ENCODE measurements at regions not wholly inside any gene's neighbourhood (a gene's known extent, or its start where the extent isn't known, plus 50 kb on each side); places are given as distances from the start of the nearest gene placed in this dataset.

- DNase-seq (ENCODE audit: low read depth in 4 of 6, low spot score in 6 of 6) = no peak
- H3K4me1 ChIP-seq (ENCODE audit: control insufficient read depth, insufficient read depth, low read length) = no peaks in the 10 kb centered on the region
- H3K36me3 ChIP-seq (ENCODE audit: control insufficient read depth, insufficient read depth, low read length) = no peaks in the 10 kb centered on the region
Observed at GRCh38 chr4:35608205-35608604, 636.1 kb downstream of the ARAP2 start.

GRCh38 chr4:35614120-35614519, 630.2 kb downstream of the ARAP2 start:
- Histone ChIP-seq H3K36me3 (ENCODE audit: control insufficient read depth, insufficient read depth, low read length) (no peaks in the 10 kb centered on the region), H3K4me3 (ENCODE audit: low read depth, low read length) (no peak overlapping the region), H3K4me1 (ENCODE audit: control insufficient read depth, insufficient read depth, low read length) (no peaks in the 10 kb centered on the region), H3K9me3 (ENCODE audit: control insufficient read depth, insufficient read depth, low read length) (no peaks in the 10 kb centered on the region), H3K27me3 (ENCODE audit: control insufficient read depth, insufficient read depth, low read length) (no peaks in the 10 kb centered on the region), H3K27ac (ENCODE audit: low read depth, low read length) (no peak overlapping the region)
- 100% methylated on average over 1 of the region's 2 CpGs for WGBS (ENCODE audit: insufficient coverage)
- DNase-seq (ENCODE audit: low read depth in 4 of 6, low spot score in 6 of 6) = peak in 1 of 6 donors; percentile 2

More at GRCh38 chr4:35608205-35608604, 636.1 kb downstream of the ARAP2 start:
- Histone ChIP-seq H3K4me3 (ENCODE audit: low read depth, low read length) (no peak overlapping the region), H3K27me3 (ENCODE audit: control insufficient read depth, insufficient read depth, low read length) (no peaks in the 10 kb centered on the region), H3K27ac (ENCODE audit: low read depth, low read length) (no peak overlapping the region), H3K9me3 (ENCODE audit: control insufficient read depth, insufficient read depth, low read length) (no peaks in the 10 kb centered on the region)

- Histone ChIP-seq H3K4me1 (ENCODE audit: control insufficient read depth, insufficient read depth, low read length) (no peaks in the 10 kb centered on the region), H3K27me3 (ENCODE audit: control insufficient read depth, insufficient read depth, low read length) (no peaks in the 10 kb centered on the region), H3K36me3 (ENCODE audit: control insufficient read depth, insufficient read depth, low read length) (no peaks in the 10 kb centered on the region), H3K27ac (ENCODE audit: low read depth, low read length) (no peak overlapping the region), H3K9me3 (ENCODE audit: control insufficient read depth, insufficient read depth, low read length) (no peaks in the 10 kb centered on the region), H3K4me3 (ENCODE audit: low read depth, low read length) (no peak overlapping the region)
- no peak for DNase-seq (ENCODE audit: low read depth in 4 of 6, low spot score in 6 of 6)
- WGBS (ENCODE audit: insufficient coverage) = 100% methylated on average over 1 of the region's 3 CpGs
Observed at GRCh38 chr4:35639929-35640328, 604.4 kb downstream of the ARAP2 start.

DNA sequence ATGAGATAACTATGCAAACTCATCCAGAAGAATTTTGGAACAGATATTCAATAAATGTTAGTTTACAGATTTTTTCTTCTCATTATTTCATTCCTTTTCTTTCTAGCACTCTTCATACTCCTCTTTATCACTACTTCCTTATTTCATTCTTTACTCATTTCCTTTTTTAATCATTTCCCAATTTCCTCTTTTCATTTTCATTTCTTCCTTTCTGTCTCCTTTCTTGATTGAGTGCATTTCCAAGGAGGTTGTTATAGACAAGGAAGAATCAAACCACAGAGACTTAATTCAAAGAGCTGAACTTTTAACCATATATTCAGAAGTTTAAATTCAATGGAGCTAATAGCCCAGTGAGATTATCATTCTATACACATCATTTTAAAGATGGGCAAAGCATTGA, 600.7 kb downstream of the ARAP2 start:
- Histone ChIP-seq H3K27me3 (ENCODE audit: control insufficient read depth, insufficient read depth, low read length) (no peaks in the 10 kb centered on the region), H3K36me3 (ENCODE audit: control insufficient read depth, insufficient read depth, low read length) (no peaks in the 10 kb centered on the region), H3K27ac (ENCODE audit: low read depth, low read length) (no peak overlapping the region), H3K9me3 (ENCODE audit: control insufficient read depth, insufficient read depth, low read length) (no peaks in the 10 kb centered on the region), H3K4me3 (ENCODE audit: low read depth, low read length) (no peak overlapping the region), H3K4me1 (ENCODE audit: control insufficient read depth, insufficient read depth, low read length) (no peaks in the 10 kb centered on the region)
- no peak for DNase-seq (ENCODE audit: low read depth in 4 of 6, low spot score in 6 of 6)

DNA sequence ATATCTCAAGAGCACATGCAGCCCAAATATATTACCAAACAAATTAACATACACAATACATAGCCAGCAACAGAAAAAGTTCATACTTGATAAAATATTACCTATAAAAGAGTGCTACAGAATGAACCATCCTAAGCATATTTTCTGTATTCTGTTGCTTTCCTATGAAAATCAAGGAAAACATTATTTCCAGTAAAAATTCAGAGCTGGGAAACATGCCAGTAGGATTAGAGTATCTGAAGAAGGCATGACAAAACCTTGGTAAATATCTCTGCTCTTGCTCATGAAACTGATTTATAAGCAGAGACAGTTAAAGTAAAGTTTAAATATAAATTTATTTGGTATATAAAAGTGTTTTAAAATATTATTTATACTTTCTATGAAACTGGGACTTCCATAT, 599.7 kb downstream of the ARAP2 start:
- no peak overlapping the region for H3K27ac ChIP-seq (ENCODE audit: low read depth, low read length)
- no peaks in the 10 kb centered on the region for H3K27me3 ChIP-seq (ENCODE audit: control insufficient read depth, insufficient read depth, low read length)
- H3K4me1 ChIP-seq (ENCODE audit: control insufficient read depth, insufficient read depth, low read length) = no peaks in the 10 kb centered on the region
- no peaks in the 10 kb centered on the region for H3K9me3 ChIP-seq (ENCODE audit: control insufficient read depth, insufficient read depth, low read length)
- peak in 1 of 6 donors; percentile 28 for DNase-seq (ENCODE audit: low read depth in 4 of 6, low spot score in 6 of 6)
- no peaks in the 10 kb centered on the region for H3K36me3 ChIP-seq (ENCODE audit: control insufficient read depth, insufficient read depth, low read length)
- H3K4me3 ChIP-seq (ENCODE audit: low read depth, low read length) = no peak overlapping the region

DNA sequence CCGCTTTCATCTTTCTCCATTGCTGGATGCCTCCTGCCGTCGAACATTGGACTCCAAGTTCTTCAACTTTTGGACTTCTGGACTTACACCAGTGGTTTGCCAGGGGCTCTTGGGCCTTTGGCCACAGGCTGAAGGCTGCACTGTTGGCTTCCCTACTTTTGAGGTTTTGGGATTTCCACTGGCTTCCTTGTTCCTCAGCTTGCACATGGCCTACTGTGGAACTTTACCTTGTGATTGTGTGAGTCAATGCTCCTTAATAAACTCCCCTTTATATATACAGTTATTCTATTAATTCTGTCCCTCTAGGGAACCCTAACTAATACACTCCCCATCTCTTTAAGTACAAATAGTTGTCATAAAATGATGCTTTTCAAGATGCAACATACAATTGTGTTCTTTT, 595.3 kb downstream of the ARAP2 start:
- H3K36me3 ChIP-seq (ENCODE audit: control insufficient read depth, insufficient read depth, low read length) = no peaks in the 10 kb centered on the region
- H3K27me3 ChIP-seq (ENCODE audit: control insufficient read depth, insufficient read depth, low read length) = no peaks in the 10 kb centered on the region
- H3K27ac ChIP-seq (ENCODE audit: low read depth, low read length) = no peak overlapping the region
- no peaks in the 10 kb centered on the region for H3K9me3 ChIP-seq (ENCODE audit: control insufficient read depth, insufficient read depth, low read length)
- no peak overlapping the region for H3K4me3 ChIP-seq (ENCODE audit: low read depth, low read length)
- WGBS (ENCODE audit: insufficient coverage) = 97% methylated on average over 3 of the region's 3 CpGs
- no peaks in the 10 kb centered on the region for H3K4me1 ChIP-seq (ENCODE audit: control insufficient read depth, insufficient read depth, low read length)
- DNase-seq (ENCODE audit: low read depth in 4 of 6, low spot score in 6 of 6) = no peak

GRCh38 chr4:35649778-35650177, 594.5 kb downstream of the ARAP2 start:
- Histone ChIP-seq H3K4me3 (ENCODE audit: low read depth, low read length) (no peak overlapping the region), H3K27me3 (ENCODE audit: control insufficient read depth, insufficient read depth, low read length) (no peaks in the 10 kb centered on the region), H3K36me3 (ENCODE audit: control insufficient read depth, insufficient read depth, low read length) (no peaks in the 10 kb centered on the region), H3K9me3 (ENCODE audit: control insufficient read depth, insufficient read depth, low read length) (no peaks in the 10 kb centered on the region), H3K27ac (ENCODE audit: low read depth, low read length) (no peak overlapping the region), H3K4me1 (ENCODE audit: control insufficient read depth, insufficient read depth, low read length) (no peaks in the 10 kb centered on the region)
- no peak for DNase-seq (ENCODE audit: low read depth in 4 of 6, low spot score in 6 of 6)

DNA sequence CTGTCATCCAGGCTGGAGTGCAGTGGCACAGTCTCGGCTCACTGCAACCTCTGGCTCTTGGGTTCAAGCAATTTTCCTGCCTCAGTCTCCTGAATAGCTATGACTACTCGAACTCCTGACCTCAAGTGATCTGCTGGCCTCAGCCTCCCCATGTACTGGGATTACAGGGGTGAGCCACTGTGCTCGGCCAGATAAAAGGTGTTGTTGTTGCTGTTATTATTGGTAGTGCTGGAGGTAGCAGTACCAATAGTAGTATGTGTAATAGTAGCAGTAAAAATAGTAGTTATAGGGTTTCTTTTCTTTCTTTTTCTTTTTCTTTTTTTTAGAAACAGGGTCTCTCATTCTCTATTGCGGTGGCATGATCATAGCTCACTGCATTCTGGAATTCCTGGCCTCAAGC, 592.1 kb downstream of the ARAP2 start:
- 88% methylated on average over 2 of the region's 4 CpGs for WGBS (ENCODE audit: insufficient coverage)

GRCh38 chr4:35653451-35653850, 590.9 kb downstream of the ARAP2 start:
- no peak for DNase-seq (ENCODE audit: low read depth in 4 of 6, low spot score in 6 of 6)
- Histone ChIP-seq H3K27ac (ENCODE audit: low read depth, low read length) (no peak overlapping the region), H3K4me1 (ENCODE audit: control insufficient read depth, insufficient read depth, low read length) (no peaks in the 10 kb centered on the region), H3K4me3 (ENCODE audit: low read depth, low read length) (no peak overlapping the region), H3K9me3 (ENCODE audit: control insufficient read depth, insufficient read depth, low read length) (no peaks in the 10 kb centered on the region), H3K36me3 (ENCODE audit: control insufficient read depth, insufficient read depth, low read length) (no peaks in the 10 kb centered on the region), H3K27me3 (ENCODE audit: control insufficient read depth, insufficient read depth, low read length) (no peaks in the 10 kb centered on the region)

More for the DNA sequence above, 592.1 kb downstream of the ARAP2 start:
- H3K27ac ChIP-seq (ENCODE audit: low read depth, low read length) = no peak overlapping the region
- no peak for DNase-seq (ENCODE audit: low read depth in 4 of 6, low spot score in 6 of 6)
- H3K9me3 ChIP-seq (ENCODE audit: control insufficient read depth, insufficient read depth, low read length) = no peaks in the 10 kb centered on the region
- H3K27me3 ChIP-seq (ENCODE audit: control insufficient read depth, insufficient read depth, low read length) = no peaks in the 10 kb centered on the region
- no peaks in the 10 kb centered on the region for H3K4me1 ChIP-seq (ENCODE audit: control insufficient read depth, insufficient read depth, low read length)
- H3K4me3 ChIP-seq (ENCODE audit: low read depth, low read length) = no peak overlapping the region
- no peaks in the 10 kb centered on the region for H3K36me3 ChIP-seq (ENCODE audit: control insufficient read depth, insufficient read depth, low read length)

DNA sequence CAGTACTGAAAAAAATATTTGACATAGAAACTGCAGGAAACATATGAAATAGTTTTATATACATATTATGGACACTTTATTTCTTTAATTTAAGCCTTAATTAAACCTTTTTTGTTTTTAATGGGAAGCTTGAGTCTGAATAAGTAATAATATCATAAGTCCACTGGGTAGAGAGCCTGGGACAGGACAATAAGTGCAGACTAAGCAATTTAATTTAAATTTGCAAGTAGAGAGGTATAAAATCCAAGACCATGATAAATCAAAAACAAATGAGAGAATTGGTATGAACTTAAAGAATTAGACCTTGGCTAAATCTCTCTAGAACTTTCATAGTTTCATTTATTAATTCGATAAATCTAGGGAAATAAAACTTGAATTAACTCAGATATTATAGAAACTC, 571.2 kb downstream of the ARAP2 start:
- no CpG with 5 or more reads among the region's 1 CpG for WGBS (ENCODE audit: insufficient coverage)
- DNase-seq (ENCODE audit: low read depth in 4 of 6, low spot score in 6 of 6) = no peak
- Histone ChIP-seq H3K4me1 (ENCODE audit: control insufficient read depth, insufficient read depth, low read length) (no peaks in the 10 kb centered on the region), H3K9me3 (ENCODE audit: control insufficient read depth, insufficient read depth, low read length) (no peaks in the 10 kb centered on the region), H3K27ac (ENCODE audit: low read depth, low read length) (no peak overlapping the region), H3K36me3 (ENCODE audit: control insufficient read depth, insufficient read depth, low read length) (no peaks in the 10 kb centered on the region), H3K4me3 (ENCODE audit: low read depth, low read length) (no peak overlapping the region), H3K27me3 (ENCODE audit: control insufficient read depth, insufficient read depth, low read length) (no peaks in the 10 kb centered on the region)

DNA sequence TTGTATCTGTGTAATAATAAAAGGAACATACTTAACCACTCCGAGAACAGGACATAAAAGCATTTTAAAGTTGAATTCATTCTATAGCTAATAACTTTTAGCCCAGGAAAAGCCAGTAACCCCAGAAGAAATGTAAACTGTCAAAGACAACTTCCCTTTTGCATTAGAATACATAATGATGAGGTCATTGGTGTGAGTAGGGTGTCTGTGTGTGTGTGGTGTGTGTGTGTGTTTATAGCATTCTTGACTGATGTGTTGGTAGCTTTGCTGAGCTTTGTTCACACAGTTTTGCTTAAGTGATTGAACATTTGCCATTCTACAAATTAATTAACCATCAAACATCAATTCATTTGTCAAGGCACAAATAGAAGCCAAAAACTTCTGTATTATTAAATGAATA, 559.6 kb downstream of the ARAP2 start:
- H3K27me3 ChIP-seq (ENCODE audit: control insufficient read depth, insufficient read depth, low read length) = no peaks in the 10 kb centered on the region
- no peaks in the 10 kb centered on the region for H3K4me1 ChIP-seq (ENCODE audit: control insufficient read depth, insufficient read depth, low read length)
- no peaks in the 10 kb centered on the region for H3K36me3 ChIP-seq (ENCODE audit: control insufficient read depth, insufficient read depth, low read length)
- no peak overlapping the region for H3K27ac ChIP-seq (ENCODE audit: low read depth, low read length)
- no CpG with 5 or more reads among the region's 1 CpG for WGBS (ENCODE audit: insufficient coverage)
- no peak for DNase-seq (ENCODE audit: low read depth in 4 of 6, low spot score in 6 of 6)
- peaks cover 2% of the 10 kb centered on the region for H3K9me3 ChIP-seq (ENCODE audit: control insufficient read depth, insufficient read depth, low read length)
- no peak overlapping the region for H3K4me3 ChIP-seq (ENCODE audit: low read depth, low read length)
